ENCODE measurements at regions not wholly inside any gene's neighbourhood (a gene's known extent, or its start where the extent isn't known, plus 50 kb on each side); places are given as distances from the start of the nearest gene placed in this dataset.

DNA sequence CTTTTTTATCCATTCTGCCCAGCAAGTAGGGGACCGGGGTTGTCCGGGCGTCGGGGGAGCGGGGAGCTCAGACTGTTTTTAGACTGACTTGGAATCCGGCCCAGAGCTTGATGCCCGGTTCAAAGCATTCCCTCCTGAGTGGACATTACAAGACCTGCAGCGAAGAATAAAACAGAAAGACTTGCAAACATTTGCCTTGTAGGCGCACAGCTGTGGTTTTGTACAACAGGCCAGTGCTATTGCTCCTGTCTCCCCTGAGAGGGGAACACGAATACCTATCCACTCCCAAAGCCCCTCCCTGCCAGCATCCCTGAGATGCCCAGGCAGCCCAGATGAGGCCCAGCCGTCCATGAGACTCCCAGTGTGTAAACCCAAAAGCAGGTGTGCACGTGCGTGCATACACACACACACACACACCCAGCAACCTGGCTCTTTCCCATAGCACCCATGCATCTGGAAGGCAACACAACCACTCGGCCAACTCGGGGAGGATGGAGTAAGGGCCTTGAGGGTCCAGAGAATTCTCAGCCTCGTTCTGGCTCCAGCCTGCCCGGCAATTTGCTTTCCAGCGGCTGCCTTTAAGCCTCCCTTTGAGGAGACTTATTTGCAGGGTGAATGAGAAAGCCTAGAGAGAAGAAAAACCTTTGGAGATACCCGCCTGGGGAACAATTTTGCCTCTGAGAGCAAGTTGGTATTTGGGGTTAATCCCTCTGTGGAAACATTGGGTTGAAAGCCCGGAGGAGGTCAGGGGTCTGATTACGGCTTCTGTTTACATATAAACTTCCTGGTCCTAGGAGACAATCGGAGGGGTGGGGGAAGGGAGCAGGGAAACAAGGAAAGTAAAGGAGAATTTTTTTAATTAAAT, 161.0 kb upstream of the HES1 start:
- Mint-ChIP-seq H3K27ac (peak overlapping the region; percentile 96), H3K27me3 (ENCODE audit: low read depth, poor library complexity) (peaks cover 34% of the 10 kb centered on the region), H3K4me3 (peak overlapping the region; percentile 70), H3K9me3 (no peaks in the 10 kb centered on the region), H3K4me1 (peaks cover 70% of the 10 kb centered on the region), H3K36me3 (ENCODE audit: low read depth) (no peaks in the 10 kb centered on the region)
- TF ChIP-seq, protein P1, sequence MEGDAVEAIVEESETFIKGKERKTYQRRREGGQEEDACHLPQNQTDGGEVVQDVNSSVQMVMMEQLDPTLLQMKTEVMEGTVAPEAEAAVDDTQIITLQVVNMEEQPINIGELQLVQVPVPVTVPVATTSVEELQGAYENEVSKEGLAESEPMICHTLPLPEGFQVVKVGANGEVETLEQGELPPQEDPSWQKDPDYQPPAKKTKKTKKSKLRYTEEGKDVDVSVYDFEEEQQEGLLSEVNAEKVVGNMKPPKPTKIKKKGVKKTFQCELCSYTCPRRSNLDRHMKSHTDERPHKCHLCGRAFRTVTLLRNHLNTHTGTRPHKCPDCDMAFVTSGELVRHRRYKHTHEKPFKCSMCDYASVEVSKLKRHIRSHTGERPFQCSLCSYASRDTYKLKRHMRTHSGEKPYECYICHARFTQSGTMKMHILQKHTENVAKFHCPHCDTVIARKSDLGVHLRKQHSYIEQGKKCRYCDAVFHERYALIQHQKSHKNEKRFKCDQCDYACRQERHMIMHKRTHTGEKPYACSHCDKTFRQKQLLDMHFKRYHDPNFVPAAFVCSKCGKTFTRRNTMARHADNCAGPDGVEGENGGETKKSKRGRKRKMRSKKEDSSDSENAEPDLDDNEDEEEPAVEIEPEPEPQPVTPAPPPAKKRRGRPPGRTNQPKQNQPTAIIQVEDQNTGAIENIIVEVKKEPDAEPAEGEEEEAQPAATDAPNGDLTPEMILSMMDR (IDR thresholded peaks at IDR 0.05) = no peak
- peak; percentile 37 for DNase-seq

DNA sequence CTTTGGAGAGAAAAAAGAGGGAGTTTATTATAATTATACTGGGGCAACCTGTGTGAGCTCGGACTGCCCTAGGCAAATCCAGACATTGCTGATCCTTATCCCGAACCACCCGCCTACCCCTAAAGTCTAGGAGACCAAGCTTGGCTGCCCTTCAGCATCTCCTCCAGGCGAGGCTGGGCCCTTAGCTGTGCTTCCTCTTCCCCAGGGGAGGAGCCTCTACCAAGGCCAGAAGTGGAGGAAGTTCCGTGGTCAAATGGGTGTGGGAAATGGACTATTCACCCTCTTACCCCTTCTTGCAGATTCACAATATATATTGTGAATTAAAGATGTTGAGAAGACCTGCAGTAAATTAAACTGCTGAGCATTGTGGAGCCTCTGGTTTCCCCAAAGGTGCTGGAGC, 158.3 kb upstream of the HES1 start:
- H3K9me3 Mint-ChIP-seq = no peaks in the 10 kb centered on the region
- H3K4me3 Mint-ChIP-seq = no peak overlapping the region
- no peak overlapping the region for H3K27ac Mint-ChIP-seq
- H3K27me3 Mint-ChIP-seq (ENCODE audit: low read depth, poor library complexity) = peaks cover 40% of the 10 kb centered on the region
- H3K36me3 Mint-ChIP-seq (ENCODE audit: low read depth) = no peaks in the 10 kb centered on the region
- TF ChIP-seq, protein P1 (IDR thresholded peaks at IDR 0.05) = no peak
- no peak for DNase-seq
- H3K4me1 Mint-ChIP-seq = peaks cover 56% of the 10 kb centered on the region

DNA sequence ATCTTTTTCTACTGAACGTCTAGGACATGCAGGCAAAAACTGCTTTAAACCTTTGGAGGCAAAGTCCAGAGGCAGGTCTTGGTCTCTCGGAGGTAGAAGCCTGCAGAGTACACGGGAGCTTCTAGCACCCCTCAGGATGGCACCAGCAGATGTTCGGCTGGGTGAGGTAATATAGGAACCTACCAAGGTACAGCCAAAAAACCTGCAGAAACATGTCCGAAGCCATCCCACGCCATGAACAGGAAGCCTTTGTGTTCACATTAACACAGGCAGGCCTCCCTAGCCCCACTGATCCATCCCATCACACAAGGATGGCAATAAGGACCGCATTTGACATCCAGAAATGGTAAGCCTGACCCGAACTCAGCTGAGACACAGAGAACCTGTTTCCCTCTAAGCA, 157.9 kb upstream of the HES1 start:
- peaks cover 52% of the 10 kb centered on the region for H3K4me1 Mint-ChIP-seq
- no peak for DNase-seq
- H3K9me3 Mint-ChIP-seq = no peaks in the 10 kb centered on the region
- peaks cover 37% of the 10 kb centered on the region for H3K27me3 Mint-ChIP-seq (ENCODE audit: low read depth, poor library complexity)
- H3K27ac Mint-ChIP-seq = no peak overlapping the region
- no peaks in the 10 kb centered on the region for H3K36me3 Mint-ChIP-seq (ENCODE audit: low read depth)
- no peak overlapping the region for H3K4me3 Mint-ChIP-seq
- TF ChIP-seq, protein P1 (IDR thresholded peaks at IDR 0.05) = no peak

DNA sequence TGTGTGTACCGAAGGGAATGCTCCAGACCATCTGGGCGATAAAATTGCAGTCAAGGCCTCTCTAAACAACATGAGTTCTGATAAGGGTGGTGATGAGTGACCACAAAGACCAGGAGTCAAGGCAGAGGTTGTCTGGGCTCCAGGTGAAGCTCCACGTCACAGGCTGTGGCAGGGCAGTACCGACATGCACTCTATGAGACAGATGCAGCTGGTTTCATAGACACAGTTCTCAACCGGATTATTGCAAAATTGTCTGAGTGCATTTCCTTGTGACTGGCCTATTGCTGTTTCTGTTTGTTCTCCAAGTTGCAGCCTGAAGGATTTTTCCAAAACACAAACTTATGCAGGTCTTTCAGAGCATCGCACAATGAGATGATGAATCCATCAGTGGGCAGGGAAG, 157.5 kb upstream of the HES1 start:
- TF ChIP-seq, protein P1 (IDR thresholded peaks at IDR 0.05) = no peak
- H3K27ac Mint-ChIP-seq = no peak overlapping the region
- H3K4me3 Mint-ChIP-seq = no peak overlapping the region
- H3K36me3 Mint-ChIP-seq (ENCODE audit: low read depth) = no peaks in the 10 kb centered on the region
- H3K27me3 Mint-ChIP-seq (ENCODE audit: low read depth, poor library complexity) = peaks cover 39% of the 10 kb centered on the region
- H3K9me3 Mint-ChIP-seq = no peaks in the 10 kb centered on the region
- DNase-seq = no peak
- peaks cover 47% of the 10 kb centered on the region for H3K4me1 Mint-ChIP-seq

DNA sequence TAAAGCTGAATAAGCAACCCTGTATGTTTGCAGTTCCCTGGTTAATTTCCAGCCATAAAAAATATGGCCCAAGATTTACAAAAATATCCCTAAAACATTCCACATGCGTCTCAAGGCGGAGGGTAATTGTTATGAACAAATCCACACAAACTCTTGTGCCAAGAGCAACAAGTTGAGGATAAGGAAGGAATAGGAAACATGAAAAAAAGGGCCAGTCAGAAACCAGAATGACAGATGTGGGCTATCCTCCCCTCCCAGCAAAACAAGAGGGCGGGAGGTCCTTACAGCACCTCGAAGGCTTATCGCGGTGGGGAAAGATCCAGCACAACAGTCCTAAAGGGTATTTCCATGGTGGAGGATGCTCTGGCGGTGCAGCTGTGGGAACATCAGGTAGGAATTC, 155.6 kb upstream of the HES1 start:
- no peak overlapping the region for H3K4me3 Mint-ChIP-seq
- H3K27me3 Mint-ChIP-seq (ENCODE audit: low read depth, poor library complexity) = peaks cover 43% of the 10 kb centered on the region
- no peak overlapping the region for H3K27ac Mint-ChIP-seq
- H3K9me3 Mint-ChIP-seq = no peaks in the 10 kb centered on the region
- no peaks in the 10 kb centered on the region for H3K36me3 Mint-ChIP-seq (ENCODE audit: low read depth)
- TF ChIP-seq, protein P1 (IDR thresholded peaks at IDR 0.05) = no peak
- DNase-seq = no peak
- peaks cover 29% of the 10 kb centered on the region for H3K4me1 Mint-ChIP-seq

DNA sequence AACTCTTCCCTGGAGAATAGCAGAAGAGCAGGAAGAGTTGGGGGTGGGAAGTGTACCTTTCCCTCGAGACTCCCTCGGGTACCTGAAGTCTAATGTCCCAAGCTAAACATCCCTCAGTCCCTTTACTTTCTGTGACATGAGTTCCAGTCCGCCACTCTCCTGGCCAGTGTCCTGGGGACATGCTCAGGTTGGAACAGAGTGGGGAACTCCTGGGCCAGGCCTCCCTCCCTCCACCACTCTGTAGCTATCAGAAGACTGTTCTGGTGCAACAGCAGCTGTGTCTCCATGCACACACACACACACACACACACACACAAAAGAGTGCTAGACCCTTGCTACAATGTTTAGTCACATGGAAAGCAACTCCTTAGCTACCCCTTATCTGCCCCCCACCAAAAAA, 155.0 kb upstream of the HES1 start:
- TF ChIP-seq, protein P1 (IDR thresholded peaks at IDR 0.05) = no peak
- peaks cover 43% of the 10 kb centered on the region for H3K27me3 Mint-ChIP-seq (ENCODE audit: low read depth, poor library complexity)
- DNase-seq = no peak
- H3K4me1 Mint-ChIP-seq = peaks cover 24% of the 10 kb centered on the region
- peak overlapping the region; percentile 39 for H3K27ac Mint-ChIP-seq
- no peak overlapping the region for H3K4me3 Mint-ChIP-seq
- no peaks in the 10 kb centered on the region for H3K36me3 Mint-ChIP-seq (ENCODE audit: low read depth)
- no peaks in the 10 kb centered on the region for H3K9me3 Mint-ChIP-seq

Measured in nephron progenitor cell (in vitro differentiated cells).